GM18520 (cell line): ENCODE measurements at regions not wholly inside any gene's neighbourhood (a gene's known extent, or its start where the extent isn't known, plus 50 kb on each side); places are given as distances from the start of the nearest gene placed in this dataset.
"Not testable (repeated sequence)": the region's sequence is repeated elsewhere in the genome, so short reads cannot be mapped to it uniquely, and the experiment has no call there.

Experiments
- ATAC-seq: cut with Tn5 transposase; IDR thresholded peaks from one replicate; pipeline ENCODE4 v1.9.1; 2021; ENCODE audit not compliant: unreplicated experiment

DNA sequence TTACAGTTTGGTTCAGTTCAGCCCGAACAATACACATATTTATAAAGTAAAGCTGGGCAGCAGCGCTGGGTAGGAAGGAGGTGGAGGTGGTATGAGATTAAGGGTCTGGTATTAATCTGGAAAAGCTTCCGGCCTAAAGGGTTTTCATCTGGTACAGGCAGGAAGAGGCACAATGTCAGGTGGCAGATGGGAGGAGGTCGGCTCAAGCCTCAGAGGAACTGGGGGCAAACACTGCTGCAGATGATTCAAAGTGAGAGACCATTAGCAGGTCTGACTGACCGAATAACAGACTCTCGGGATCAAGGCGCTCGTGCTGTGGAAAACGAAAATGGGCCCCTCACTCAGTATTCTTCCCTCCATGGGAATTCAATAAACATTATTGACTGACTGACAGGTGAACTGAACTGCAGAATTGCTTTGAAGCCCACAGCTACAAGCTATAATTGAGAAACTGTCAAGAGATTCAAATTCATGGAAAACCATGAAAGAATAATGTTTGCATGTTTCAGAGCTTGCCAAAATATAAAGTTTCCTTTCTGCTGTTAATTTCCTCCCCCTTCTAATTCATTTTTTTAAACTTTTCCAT, 75.3 kb downstream of the TMEM167A start:
- no peak for ATAC-seq

- ATAC-seq: no peak
These were observed 76.3 kb downstream of the TMEM167A start for GRCh38 chr5:83000922-83001321.

DNA sequence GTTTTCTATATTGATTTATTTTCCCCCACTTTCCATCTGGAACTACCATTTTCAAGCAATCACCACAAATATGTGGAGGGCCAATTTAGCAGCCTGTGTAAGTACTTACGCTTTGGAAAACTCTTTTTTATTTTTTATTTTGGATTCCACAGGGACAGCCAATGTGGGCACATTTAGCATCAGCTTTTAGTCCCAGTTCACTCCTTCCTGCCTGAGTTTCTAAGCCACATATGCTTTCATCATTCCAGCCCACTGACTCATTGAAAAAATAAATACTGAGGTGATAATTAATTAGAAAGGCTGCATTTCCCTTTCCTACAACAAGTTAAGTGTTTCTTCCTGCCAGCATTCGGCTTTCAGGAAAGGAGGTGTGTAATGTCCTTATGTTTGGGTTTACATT, 76.8 kb downstream of the TMEM167A start:
- ATAC-seq: no peak

- ATAC-seq: no peak
These were observed 83.8 kb downstream of the TMEM167A start for GRCh38 chr5:82993416-82993815.

DNA sequence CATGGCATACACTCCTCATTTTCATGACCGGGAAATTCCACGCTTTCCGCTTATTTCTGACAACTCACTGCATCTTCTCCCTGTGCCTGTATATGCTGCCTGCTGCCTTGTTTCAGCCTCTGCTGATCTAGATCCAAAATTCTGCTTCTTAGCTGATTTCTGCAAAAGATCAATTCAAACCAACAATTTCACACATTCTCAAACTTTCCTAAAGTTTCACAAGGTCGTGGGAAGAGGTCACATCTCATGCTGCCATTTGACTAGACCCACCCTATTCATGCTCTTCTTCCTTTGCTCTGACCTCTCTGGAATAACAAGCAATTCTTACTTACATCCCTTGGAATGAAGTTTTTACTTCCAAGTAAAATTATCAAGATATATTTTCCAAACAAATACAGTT, 84.5 kb downstream of the TMEM167A start:
- no peak for ATAC-seq

DNA sequence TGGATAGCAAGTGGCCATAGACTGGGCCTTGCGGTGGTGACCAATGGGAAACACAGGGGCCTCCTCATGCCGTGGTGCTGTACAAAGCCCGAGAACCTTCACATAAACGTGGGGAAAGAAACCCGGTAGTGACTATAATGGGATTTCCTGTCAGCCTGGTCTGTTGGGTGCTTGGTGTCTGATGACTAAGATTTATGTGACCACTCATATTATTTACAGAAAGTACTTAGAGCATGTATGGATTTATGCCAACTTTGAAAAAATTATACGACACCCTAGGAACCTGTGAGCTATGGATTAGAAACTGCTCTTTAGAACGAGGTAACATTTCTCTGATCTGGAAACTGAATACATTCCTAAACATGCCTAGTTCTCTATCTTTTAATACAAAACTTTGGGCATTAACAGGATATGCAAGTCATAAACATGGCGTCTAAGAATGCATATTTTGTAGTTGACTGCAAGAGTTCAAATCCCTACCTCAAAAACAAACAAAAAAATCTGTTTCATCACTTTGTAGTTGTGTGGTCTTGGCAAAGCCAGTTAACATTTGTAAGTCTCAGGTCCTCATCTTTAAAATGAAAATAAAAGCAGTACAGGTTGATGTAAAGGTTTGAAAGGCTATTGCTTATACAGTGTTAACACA, 85.4 kb downstream of the TMEM167A start:
- no peak for ATAC-seq

GRCh38 chr5:82991059-82991458, 86.1 kb downstream of the TMEM167A start:
- no peak for ATAC-seq

DNA sequence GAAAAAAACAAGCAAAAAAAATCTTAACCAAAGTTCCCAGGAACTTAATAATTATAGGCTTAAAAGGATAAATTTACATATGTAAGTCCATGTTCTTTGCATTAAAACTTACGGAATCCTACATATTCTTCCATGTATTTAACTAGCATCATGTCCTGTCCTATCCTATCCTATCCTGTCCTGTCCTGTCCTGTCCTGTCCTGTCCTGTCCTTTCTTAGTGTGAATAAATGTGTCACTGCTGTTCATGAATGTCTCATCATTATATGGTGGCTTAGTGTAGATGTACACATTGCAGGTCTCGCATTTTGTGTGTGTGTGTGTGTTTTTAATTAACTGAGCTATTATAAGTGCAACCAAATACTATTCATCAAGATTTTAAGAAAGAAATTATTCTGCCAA, 90.0 kb downstream of the TMEM167A start:
- no peak for ATAC-seq

- no peak for ATAC-seq
These were observed 90.8 kb downstream of the TMEM167A start for GRCh38 chr5:82986404-82986803.

- ATAC-seq: no peak
These were observed 91.4 kb downstream of the TMEM167A start for GRCh38 chr5:82985763-82986162.

GRCh38 chr5:82984786-82985735, 92.1 kb downstream of the TMEM167A start:
- no peak for ATAC-seq

DNA sequence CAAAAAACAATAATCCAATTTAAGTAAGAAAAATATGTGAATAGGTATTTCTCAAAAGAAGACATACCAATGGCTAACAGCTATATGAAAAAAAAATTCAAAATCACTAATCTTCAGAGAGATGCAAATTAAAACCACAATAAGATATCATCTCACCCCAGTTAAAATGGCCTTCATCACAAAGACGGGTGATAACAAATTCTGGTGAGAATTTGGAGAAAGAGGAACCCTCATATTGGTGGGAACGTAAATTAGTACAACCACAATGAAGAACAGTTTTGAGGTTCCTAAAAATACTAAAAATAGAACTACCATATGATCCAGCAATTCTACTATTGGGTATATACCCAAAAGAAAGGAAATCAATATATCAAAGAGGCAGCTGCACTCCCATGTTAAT, 94.3 kb downstream of the TMEM167A start:
- ATAC-seq: no peak

DNA sequence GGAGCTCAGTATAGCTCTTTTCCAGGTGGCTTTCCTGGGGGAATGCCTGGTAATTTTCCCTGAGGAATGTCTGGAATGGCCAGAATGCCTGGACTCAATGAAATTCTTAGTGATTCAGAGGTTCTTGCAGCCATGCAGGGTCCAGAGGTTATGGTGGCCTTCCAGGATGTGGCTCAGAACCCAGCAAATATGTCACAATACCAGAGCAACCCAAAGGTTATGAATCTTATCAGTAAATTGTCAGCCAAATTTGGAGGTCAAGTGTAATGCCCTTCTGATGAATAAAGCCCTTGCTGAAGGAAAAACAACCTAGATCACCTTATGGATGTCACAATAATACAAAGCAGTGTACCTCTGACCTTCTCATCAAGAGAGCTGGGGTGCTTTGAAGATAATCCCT, 100.3 kb downstream of the TMEM167A start:
- ATAC-seq: not testable (repeated sequence)

- ATAC-seq: no peak
These were observed 101.4 kb downstream of the TMEM167A start for GRCh38 chr5:82975812-82976211.

DNA sequence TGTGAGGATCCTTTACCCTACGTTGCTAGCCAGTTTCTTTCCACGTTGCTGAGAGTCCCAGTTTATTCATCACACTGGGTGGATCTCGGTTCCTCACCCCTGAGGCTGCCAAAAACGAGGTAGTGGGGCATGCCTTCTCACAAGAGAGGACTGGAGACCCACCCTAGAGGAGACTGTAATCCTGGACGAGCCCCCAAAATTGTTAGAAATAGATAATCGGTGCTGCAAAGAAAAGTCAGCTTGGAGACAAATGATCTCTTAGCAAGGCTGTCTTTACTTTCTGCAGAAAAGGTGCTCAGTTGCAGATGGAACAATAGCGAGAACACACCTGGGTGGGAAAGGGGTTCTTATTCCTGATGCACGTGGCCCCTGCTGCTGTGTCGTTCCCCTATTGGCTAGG, 101.8 kb downstream of the TMEM167A start:
- no peak for ATAC-seq

- not testable (repeated sequence) for ATAC-seq
These were observed 102.8 kb downstream of the TMEM167A start for GRCh38 chr5:82974346-82974745.

- ATAC-seq: no peak
These were observed 105.3 kb downstream of the TMEM167A start for GRCh38 chr5:82971901-82972300.

- ATAC-seq: not testable (repeated sequence)
These were observed 106.0 kb downstream of the TMEM167A start for GRCh38 chr5:82971034-82971806.

DNA sequence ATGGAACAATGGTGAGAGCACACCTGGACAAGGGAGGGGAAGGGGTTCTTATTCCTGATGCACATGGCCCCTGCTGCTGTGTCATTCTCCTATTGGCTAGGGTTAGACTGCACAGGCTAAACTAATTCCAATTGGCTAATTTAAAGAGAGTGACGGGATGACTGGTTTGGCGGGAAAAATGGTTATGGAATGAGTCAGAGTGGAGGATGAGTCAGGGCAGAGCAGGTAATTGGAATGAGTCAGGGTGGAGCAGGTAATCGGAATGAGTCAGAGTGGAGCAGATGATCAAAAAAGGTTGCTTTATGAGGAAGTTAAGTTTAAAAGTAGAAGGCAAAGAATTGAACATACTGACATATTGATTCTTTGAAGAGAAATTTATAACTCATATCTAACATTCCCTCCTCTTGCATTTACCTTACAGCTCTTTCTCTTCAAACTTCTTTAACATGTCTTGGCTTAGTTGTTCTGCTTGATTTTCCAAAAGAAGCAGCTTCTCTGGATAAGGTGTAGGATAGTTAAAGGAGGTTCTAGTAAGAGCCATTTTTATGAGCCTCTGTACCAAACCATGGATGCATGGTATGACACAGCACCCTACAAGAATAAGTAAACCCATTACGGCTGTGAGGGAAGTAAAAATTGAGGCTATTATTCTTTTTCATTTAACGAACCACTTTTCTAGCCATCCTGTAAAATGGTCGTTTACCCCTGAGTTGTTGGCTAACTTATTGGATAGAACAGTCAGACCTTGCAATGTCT, 107.8 kb downstream of the TMEM167A start:
- not testable (repeated sequence) for ATAC-seq

DNA sequence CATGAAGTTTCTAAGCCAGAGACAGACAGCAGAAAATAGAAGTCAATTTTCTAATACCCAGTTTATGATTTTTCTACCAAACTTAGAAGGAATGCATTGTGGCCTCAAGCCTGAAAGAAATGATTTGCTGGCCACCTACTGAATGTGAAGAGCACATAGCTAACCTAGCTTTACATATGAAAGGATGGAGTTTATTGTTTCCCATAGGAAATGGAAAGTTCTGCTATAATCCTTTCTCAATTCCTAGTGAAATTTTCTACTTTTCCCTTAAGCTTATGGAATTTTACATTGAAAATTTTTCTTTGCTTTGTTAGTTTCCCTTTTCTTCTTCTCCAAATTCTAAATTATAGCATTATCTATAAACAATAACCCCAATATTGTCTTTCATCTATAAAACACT, 110.1 kb downstream of the TMEM167A start:
- no peak for ATAC-seq
